B cell (primary cell): ENCODE measurements at regions not wholly inside any gene's neighbourhood (a gene's known extent, or its start where the extent isn't known, plus 50 kb on each side); places are given as distances from the start of the nearest gene placed in this dataset.
"Not testable (repeated sequence)": the region's sequence is repeated elsewhere in the genome, so short reads cannot be mapped to it uniquely, and the experiment has no call there.

Experiments
- ATAC-seq: fragments of 200-7000 bp; cut with Tn5 transposase; one replicate; pipeline ENCODE4 v1.10.0; 2021; ENCODE audit warnings: low read depth, mild to moderate bottlenecking, moderate number of reproducible peaks, moderate library complexity
- CTCF ChIA-PET: fragments of 350-600 bp; sonication (Branson Sonifier 250); formaldehyde crosslinking; loops from one replicate; lab custom pipeline; 2021; ENCODE audit warnings: antibody characterized with exemption, inconsistent platforms; lab: Charles Lee
- POLR2A ChIA-PET: fragments of 350-600 bp; sonication (Branson Sonifier 250); formaldehyde crosslinking; loops from one replicate; lab custom pipeline; 2021; ENCODE audit warnings: antibody characterized with exemption; lab: Charles Lee
- DNase-seq: peaks from one replicate; pipeline ENCODE4 v3.0.0; 2013
- H2AFZ ChIP-seq: 2 replicates; pipeline ENCODE4 v1.6.1; 2012; ENCODE audit warnings: mild to moderate bottlenecking, low read depth, low read length; ENCODE audit not compliant: insufficient read depth, poor library complexity, severe bottlenecking
- H3K27ac ChIP-seq, 2 donors: 1 replicate in 1 of 2; 2 replicates in 1 of 2; pipeline ENCODE4 v1.5.1; 2012 to 2013; ENCODE audit warnings: low read length in 2 of 2, mild to moderate bottlenecking in 2 of 2, moderate library complexity in 1 of 2
- H3K27me3 ChIP-seq, 4 experiments: fragments of 200-600 bp in 1 of 4; sonication (generic) in 1 of 4; replicated peaks in 1 of 4; 1 replicate in 2 of 4; 2 replicates in 2 of 4; pipeline versions ENCODE4 v1.6.1 to v1.7.0; 2013 to 2016; ENCODE audit warnings: low read length in 3 of 4, mild to moderate bottlenecking in 2 of 4, mixed read lengths in 1 of 4, moderate library complexity in 1 of 4; ENCODE audit not compliant: insufficient read depth in 4 of 4, control insufficient read depth in 3 of 4; ENCODE audit errors: control extremely low read depth in 1 of 4
- H3K36me3 ChIP-seq, 2 experiments: replicated peaks in 1 of 2; 1 replicate in 1 of 2; 2 replicates in 1 of 2; pipeline versions ENCODE4 v1.6.1 to v1.7.1; 2013; ENCODE audit warnings: low read length in 1 of 2; ENCODE audit not compliant: insufficient read depth in 2 of 2, control insufficient read depth in 1 of 2; ENCODE audit errors: control extremely low read depth in 1 of 2, extremely low read depth in 1 of 2
- H3K4me1 ChIP-seq, 2 donors: fragments of 200-600 bp in 1 of 2; sonication (generic) in 1 of 2; 1 replicate in 1 of 2; 2 replicates in 1 of 2; pipeline versions ENCODE4 v1.5.1 to v1.6.1; 2013 to 2017; ENCODE audit warnings: low read length in 2 of 2; ENCODE audit not compliant: control insufficient read depth in 2 of 2, insufficient read depth in 2 of 2
- H3K4me2 ChIP-seq: replicated peaks from 2 replicates; pipeline ENCODE3; 2012; ENCODE audit warnings: mild to moderate bottlenecking, low read depth, low read length; ENCODE audit not compliant: poor library complexity, severe bottlenecking
- H3K4me3 ChIP-seq, 5 experiments: fragments of 200-600 bp in 1 of 5; sonication (generic) in 1 of 5; 1 replicate in 3 of 5; 2 replicates in 2 of 5; pipeline versions ENCODE4 v1.5.1 to v1.7.0; 2011 to 2016; ENCODE audit warnings: low read length in 4 of 5, mild to moderate bottlenecking in 4 of 5, low read depth in 2 of 5, control low read depth in 1 of 5, moderate library complexity in 1 of 5; ENCODE audit not compliant: insufficient read depth in 1 of 5; ENCODE audit errors: control extremely low read depth in 1 of 5, extremely low read depth in 1 of 5
- H3K79me2 ChIP-seq: fragments of 200-600 bp; sonication (generic); one replicate; pipeline ENCODE4 v1.6.0; 2016; ENCODE audit warnings: low read length; ENCODE audit not compliant: control insufficient read depth, insufficient read depth
- H3K9ac ChIP-seq: fragments of 200-600 bp; sonication (generic); 2 replicates; pipeline ENCODE4 v1.6.1; 2017; ENCODE audit warnings: mild to moderate bottlenecking, low read length, moderate library complexity
- H3K9me3 ChIP-seq, 3 donors: one replicate each; pipeline versions ENCODE4 v1.6.1 to v1.7.1; 2013; ENCODE audit warnings: low read length in 2 of 3; ENCODE audit not compliant: control insufficient read depth in 2 of 3, insufficient read depth in 1 of 3; ENCODE audit errors: control extremely low read depth in 1 of 3
- H4K20me1 ChIP-seq: 2 replicates; pipeline ENCODE4 v1.6.0; 2012; ENCODE audit warnings: mild to moderate bottlenecking, low read length; ENCODE audit not compliant: insufficient read depth, control insufficient read depth, poor library complexity, severe bottlenecking
- H3K27ac Mint-ChIP-seq: one replicate; pipeline ENCODE4 v1.8.0; 2021; ENCODE audit warnings: mixed read lengths
- H3K27me3 Mint-ChIP-seq: one replicate; pipeline ENCODE4 v1.8.0; 2021; ENCODE audit warnings: mixed read lengths
- H3K4me1 Mint-ChIP-seq: one replicate; pipeline ENCODE4 v1.8.0; 2021; ENCODE audit warnings: mixed read lengths
- H3K4me3 Mint-ChIP-seq: one replicate; pipeline ENCODE4 v1.8.0; 2021; ENCODE audit warnings: mixed read lengths
- H3K9me3 Mint-ChIP-seq: one replicate; pipeline ENCODE4 v1.8.0; 2022; ENCODE audit warnings: mixed read lengths; ENCODE audit not compliant: insufficient read depth
- CTCF ChIP-seq: fragments of 200-600 bp; IDR thresholded peaks from one replicate; pipeline ENCODE4 v1.8.0; 2022; ENCODE audit warnings: antibody characterized with exemption, mild to moderate bottlenecking
- WGBS: methylation state at CpG from one replicate; pipeline ENCODE4 v1.1.5; 2013; ENCODE audit warnings: missing lambda C conversion rate; ENCODE audit not compliant: insufficient coverage; 5-methylcytosine and 5-hydroxymethylcytosine counted together
- intact Hi-C: fragments of 100-400 bp; cut with micrococcal nuclease; formaldehyde crosslinking; loops from one replicate; pipeline ENCODE4 v1.10.0; 2022

GRCh38 chr1:98811-99210, 352.7 kb downstream of the OR4F29 start:
- H4K20me1 ChIP-seq, H3K4me3 Mint-ChIP-seq, H3K9me3 ChIP-seq, H3K9me3 Mint-ChIP-seq, ATAC-seq, POLR2A ChIA-PET, H3K36me3 ChIP-seq, CTCF ChIA-PET, intact Hi-C loops, H3K27me3 ChIP-seq, H3K79me2 ChIP-seq, H3K4me1 ChIP-seq, H3K27me3 Mint-ChIP-seq, H3K9ac ChIP-seq, DNase-seq, H3K4me1 Mint-ChIP-seq, H3K4me2 ChIP-seq, H3K4me3 ChIP-seq, H3K27ac ChIP-seq, H3K27ac Mint-ChIP-seq, H2AFZ ChIP-seq: not testable (repeated sequence)
- WGBS = no CpG with 5 or more reads among the region's 1 CpG

- no CpG with 5 or more reads among the region's 4 CpGs for WGBS
- H3K4me1 Mint-ChIP-seq, H3K4me2 ChIP-seq, H3K27me3 Mint-ChIP-seq, H3K36me3 ChIP-seq, H3K79me2 ChIP-seq, intact Hi-C loops, CTCF ChIA-PET, H3K9me3 ChIP-seq, H2AFZ ChIP-seq, H3K9ac ChIP-seq, DNase-seq, H3K27ac ChIP-seq, H3K4me3 Mint-ChIP-seq, POLR2A ChIA-PET, ATAC-seq, H3K4me3 ChIP-seq, H3K4me1 ChIP-seq, H4K20me1 ChIP-seq, H3K9me3 Mint-ChIP-seq, H3K27me3 ChIP-seq, H3K27ac Mint-ChIP-seq: not testable (repeated sequence)
- peak; percentile 17 for TF ChIP-seq CTCF
Measured at GRCh38 chr1:91279-91678, 360.2 kb downstream of the OR4F29 start.

GRCh38 chr1:88110-88509, 363.4 kb downstream of the OR4F29 start:
- H3K27ac Mint-ChIP-seq, H3K4me2 ChIP-seq, H3K9me3 Mint-ChIP-seq, H3K4me1 ChIP-seq, H3K9ac ChIP-seq, H3K27ac ChIP-seq, DNase-seq, H3K4me3 Mint-ChIP-seq, H3K9me3 ChIP-seq, intact Hi-C loops, ATAC-seq, H4K20me1 ChIP-seq, H3K79me2 ChIP-seq, H3K27me3 Mint-ChIP-seq, H3K27me3 ChIP-seq, CTCF ChIA-PET, H3K36me3 ChIP-seq, H3K4me1 Mint-ChIP-seq, POLR2A ChIA-PET, H3K4me3 ChIP-seq, H2AFZ ChIP-seq: not testable (repeated sequence)
- WGBS = 68% methylated on average over 3 of the region's 9 CpGs

GRCh38 chr1:79152-79551, 372.3 kb downstream of the OR4F29 start:
- H3K9me3 Mint-ChIP-seq, intact Hi-C loops, H3K27ac ChIP-seq, ATAC-seq, H3K4me1 ChIP-seq, CTCF ChIA-PET, H3K4me3 Mint-ChIP-seq, H3K4me1 Mint-ChIP-seq, H4K20me1 ChIP-seq, POLR2A ChIA-PET, H3K27me3 ChIP-seq, H3K36me3 ChIP-seq, H3K9ac ChIP-seq, H3K4me2 ChIP-seq, H3K9me3 ChIP-seq, H3K79me2 ChIP-seq, H3K27me3 Mint-ChIP-seq, DNase-seq, H3K27ac Mint-ChIP-seq, H3K4me3 ChIP-seq, H2AFZ ChIP-seq: not testable (repeated sequence)
- 81% methylated on average over 3 of the region's 3 CpGs for WGBS
